Endothelial cell (in vitro differentiated cells): ENCODE measurements at regions not wholly inside any gene's neighbourhood (a gene's known extent, or its start where the extent isn't known, plus 50 kb on each side); places are given as distances from the start of the nearest gene placed in this dataset.

ENCODE experiments used
- DNase-seq: peaks from one replicate; pipeline ENCODE4 v3.0.0; 2021; ENCODE audit warnings: low spot score
- H3K27ac Mint-ChIP-seq: one replicate; pipeline ENCODE4 v1.8.0; 2021; ENCODE audit warnings: mixed read lengths, inconsistent platforms; ENCODE audit not compliant: unreplicated experiment
- H3K27me3 Mint-ChIP-seq: one replicate; pipeline ENCODE4 v1.8.0; 2021; ENCODE audit warnings: mild to moderate bottlenecking, moderate library complexity, mixed read lengths, inconsistent platforms; ENCODE audit not compliant: unreplicated experiment
- H3K36me3 Mint-ChIP-seq: one replicate; pipeline ENCODE4 v1.8.0; 2021; ENCODE audit warnings: mild to moderate bottlenecking, low read depth, mixed read lengths, inconsistent platforms; ENCODE audit not compliant: unreplicated experiment
- H3K4me1 Mint-ChIP-seq: one replicate; pipeline ENCODE4 v1.8.0; 2021; ENCODE audit warnings: mild to moderate bottlenecking, mixed read lengths, inconsistent platforms; ENCODE audit not compliant: unreplicated experiment
- H3K4me3 Mint-ChIP-seq: one replicate; pipeline ENCODE4 v1.8.0; 2021; ENCODE audit warnings: mild to moderate bottlenecking, mixed read lengths, inconsistent platforms; ENCODE audit not compliant: unreplicated experiment
- H3K9me3 Mint-ChIP-seq: one replicate; pipeline ENCODE4 v1.8.0; 2021; ENCODE audit warnings: mixed read lengths, inconsistent platforms; ENCODE audit not compliant: unreplicated experiment
- CTCF ChIP-seq: fragments of 200-600 bp; sonication (generic); IDR thresholded peaks from one replicate; pipeline ENCODE4 v1.5.0; 2021; ENCODE audit warnings: antibody characterized with exemption; ENCODE audit not compliant: unreplicated experiment

- Mint-ChIP-seq H3K4me3 (no peak overlapping the region), H3K27ac (no peak overlapping the region), H3K27me3 (peaks cover 14% of the 10 kb centered on the region), H3K9me3 (peaks cover 32% of the 10 kb centered on the region), H3K4me1 (no peaks in the 10 kb centered on the region), H3K36me3 (peaks cover 22% of the 10 kb centered on the region)
- TF ChIP-seq CTCF: no peak
- no peak for DNase-seq
These were observed 843.0 kb downstream of the TBC1D22A start for GRCh38 chr22:47605441-47605840.

- peaks cover 34% of the 10 kb centered on the region for H3K9me3 Mint-ChIP-seq
- H3K36me3 Mint-ChIP-seq: peaks cover 29% of the 10 kb centered on the region
- DNase-seq: no peak
- no peak overlapping the region for H3K4me3 Mint-ChIP-seq
- TF ChIP-seq CTCF: no peak
- peaks cover 14% of the 10 kb centered on the region for H3K27me3 Mint-ChIP-seq
- H3K27ac Mint-ChIP-seq: no peak overlapping the region
- H3K4me1 Mint-ChIP-seq: no peaks in the 10 kb centered on the region
These were observed 842.1 kb downstream of the TBC1D22A start for GRCh38 chr22:47604563-47604962.

GRCh38 chr22:47602732-47603131 is 840.3 kb downstream of the TBC1D22A start:
- Mint-ChIP-seq H3K9me3 (peaks cover 32% of the 10 kb centered on the region), H3K36me3 (peaks cover 22% of the 10 kb centered on the region), H3K4me1 (no peaks in the 10 kb centered on the region), H3K27me3 (peaks cover 12% of the 10 kb centered on the region), H3K27ac (no peak overlapping the region), H3K4me3 (no peak overlapping the region)
- TF ChIP-seq CTCF: no peak
- DNase-seq: no peak

DNA sequence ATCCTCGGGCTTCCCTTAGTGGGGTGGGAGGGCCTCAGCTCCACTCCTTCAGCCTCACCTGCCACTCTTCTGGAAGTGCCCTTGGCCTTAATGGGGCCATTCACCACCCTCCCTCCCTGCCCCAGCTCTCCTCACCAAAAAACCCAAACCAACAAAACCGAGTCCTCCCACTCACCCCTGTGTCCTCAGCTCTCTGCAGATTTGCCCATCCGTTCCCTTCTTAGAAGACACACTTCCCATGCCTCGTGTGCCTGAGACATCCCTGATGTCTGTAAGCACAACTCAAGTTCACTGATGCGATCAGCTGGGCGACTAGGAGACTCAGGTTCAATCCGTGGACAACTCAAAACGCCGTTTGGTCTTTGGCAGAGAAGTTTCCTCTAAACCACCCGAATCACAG is 839.2 kb downstream of the TBC1D22A start:
- no peak for DNase-seq
- peaks cover 11% of the 10 kb centered on the region for H3K27me3 Mint-ChIP-seq
- TF ChIP-seq CTCF: no peak
- peaks cover 22% of the 10 kb centered on the region for H3K36me3 Mint-ChIP-seq
- peaks cover 40% of the 10 kb centered on the region for H3K9me3 Mint-ChIP-seq
- H3K4me1 Mint-ChIP-seq: no peaks in the 10 kb centered on the region
- H3K4me3 Mint-ChIP-seq: peak overlapping the region; percentile 6
- H3K27ac Mint-ChIP-seq: no peak overlapping the region

- Mint-ChIP-seq H3K4me3 (no peak overlapping the region), H3K9me3 (peaks cover 43% of the 10 kb centered on the region), H3K27me3 (peaks cover 11% of the 10 kb centered on the region), H3K4me1 (no peaks in the 10 kb centered on the region), H3K27ac (no peak overlapping the region), H3K36me3 (peaks cover 22% of the 10 kb centered on the region)
- TF ChIP-seq CTCF: no peak
- no peak for DNase-seq
These were observed 838.6 kb downstream of the TBC1D22A start for GRCh38 chr22:47600791-47601625.
